ENCODE measurements at regions not wholly inside any gene's neighbourhood (a gene's known extent, or its start where the extent isn't known, plus 50 kb on each side); places are given as distances from the start of the nearest gene placed in this dataset.

DNA sequence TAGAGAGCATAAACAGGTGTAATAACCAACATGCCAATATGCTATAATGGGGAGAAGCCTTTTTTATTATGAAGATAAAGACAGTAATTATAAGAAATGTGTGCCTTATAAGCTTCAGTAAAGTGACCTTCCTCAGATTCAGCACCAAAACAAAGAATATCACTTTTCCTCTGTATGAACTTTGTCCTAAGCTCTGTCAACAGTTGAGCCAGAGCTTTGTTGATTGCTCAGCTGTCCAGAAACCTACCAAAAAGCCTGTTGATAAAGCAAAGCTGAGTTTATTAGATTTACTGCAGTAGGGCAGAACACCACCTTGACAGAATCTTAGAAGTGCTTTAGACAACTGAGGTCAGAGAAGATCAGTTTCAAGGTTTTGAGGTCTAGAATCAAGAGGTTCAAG lies 635.3 kb downstream of the EDEM1 start:
- CTCF ChIA-PET: interaction anchor here (1.0 to 1.7 kb wide), 5 partner anchors 9 to 19 kb away, joined by 3 to 7 read pairs (median 4); no protein-coding TSS in a partner anchor
- TF ChIP-seq, protein P1, sequence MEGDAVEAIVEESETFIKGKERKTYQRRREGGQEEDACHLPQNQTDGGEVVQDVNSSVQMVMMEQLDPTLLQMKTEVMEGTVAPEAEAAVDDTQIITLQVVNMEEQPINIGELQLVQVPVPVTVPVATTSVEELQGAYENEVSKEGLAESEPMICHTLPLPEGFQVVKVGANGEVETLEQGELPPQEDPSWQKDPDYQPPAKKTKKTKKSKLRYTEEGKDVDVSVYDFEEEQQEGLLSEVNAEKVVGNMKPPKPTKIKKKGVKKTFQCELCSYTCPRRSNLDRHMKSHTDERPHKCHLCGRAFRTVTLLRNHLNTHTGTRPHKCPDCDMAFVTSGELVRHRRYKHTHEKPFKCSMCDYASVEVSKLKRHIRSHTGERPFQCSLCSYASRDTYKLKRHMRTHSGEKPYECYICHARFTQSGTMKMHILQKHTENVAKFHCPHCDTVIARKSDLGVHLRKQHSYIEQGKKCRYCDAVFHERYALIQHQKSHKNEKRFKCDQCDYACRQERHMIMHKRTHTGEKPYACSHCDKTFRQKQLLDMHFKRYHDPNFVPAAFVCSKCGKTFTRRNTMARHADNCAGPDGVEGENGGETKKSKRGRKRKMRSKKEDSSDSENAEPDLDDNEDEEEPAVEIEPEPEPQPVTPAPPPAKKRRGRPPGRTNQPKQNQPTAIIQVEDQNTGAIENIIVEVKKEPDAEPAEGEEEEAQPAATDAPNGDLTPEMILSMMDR (IDR thresholded peaks at IDR 0.05; ENCODE audit: control extremely low read depth, extremely low read depth, low read depth, missing control alignments): no peak

DNA sequence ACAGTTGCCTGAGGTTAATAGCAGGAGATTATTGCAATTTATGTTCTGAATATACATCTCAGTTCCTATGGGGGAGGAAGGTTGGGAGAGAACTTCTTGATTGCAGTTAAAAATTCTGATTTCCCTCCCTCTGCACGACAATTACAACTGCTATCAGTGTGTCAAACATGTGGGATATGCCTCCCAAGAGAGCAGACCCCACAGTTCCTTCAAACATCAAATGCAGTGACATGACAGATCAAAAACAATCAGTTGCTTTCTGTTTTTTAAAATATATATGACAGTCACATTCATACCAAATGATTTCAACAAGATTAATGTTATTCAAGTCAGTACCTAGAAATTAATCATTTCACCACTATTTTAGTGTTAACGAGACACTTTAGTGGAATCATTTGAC lies 639.0 kb downstream of the EDEM1 start:
- TF ChIP-seq, protein P1 (IDR thresholded peaks at IDR 0.05; ENCODE audit: control extremely low read depth, extremely low read depth, low read depth, missing control alignments): no peak
- ChIA-PET POLR2A (no interaction called here), CTCF (interaction anchor here (1.0 to 1.7 kb wide), 3 partner anchors 11 to 21 kb away, joined by 3 to 4 read pairs (median 3); no protein-coding TSS in a partner anchor)
- no peak for DNase-seq (ENCODE audit: extremely low spot score)

More for the DNA sequence above, 635.3 kb downstream of the EDEM1 start:
- DNase-seq (ENCODE audit: extremely low spot score): no peak
- POLR2A ChIA-PET: no interaction called here

DNA sequence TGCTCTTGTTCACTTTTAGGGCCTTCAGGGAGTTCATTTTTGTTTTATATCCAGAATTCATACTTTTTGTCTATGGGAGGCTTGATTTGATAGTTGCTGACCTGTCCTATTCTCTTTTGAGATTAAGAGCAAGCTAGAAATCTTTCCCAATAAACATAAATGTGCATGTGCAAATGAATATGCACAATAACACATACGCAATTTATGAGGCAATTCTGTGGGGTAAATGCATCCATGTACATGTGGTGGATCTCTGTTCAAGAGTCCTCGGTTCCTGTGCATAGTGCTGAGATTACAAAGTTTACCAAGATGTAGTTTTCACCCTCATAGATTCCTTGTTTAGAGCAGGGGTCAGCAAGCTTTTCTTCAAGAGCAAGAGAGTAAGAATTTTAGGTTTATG lies 640.7 kb downstream of the EDEM1 start:
- DNase-seq (ENCODE audit: extremely low spot score): no peak
- CTCF ChIA-PET: interaction anchor here (1.7 to 1.8 kb wide), 2 partner anchors 9 to 12 kb away, joined by 4 read pairs; no protein-coding TSS in a partner anchor
- POLR2A ChIA-PET: no interaction called here
- TF ChIP-seq, protein P1 (IDR thresholded peaks at IDR 0.05; ENCODE audit: control extremely low read depth, extremely low read depth, low read depth, missing control alignments): no peak

DNA sequence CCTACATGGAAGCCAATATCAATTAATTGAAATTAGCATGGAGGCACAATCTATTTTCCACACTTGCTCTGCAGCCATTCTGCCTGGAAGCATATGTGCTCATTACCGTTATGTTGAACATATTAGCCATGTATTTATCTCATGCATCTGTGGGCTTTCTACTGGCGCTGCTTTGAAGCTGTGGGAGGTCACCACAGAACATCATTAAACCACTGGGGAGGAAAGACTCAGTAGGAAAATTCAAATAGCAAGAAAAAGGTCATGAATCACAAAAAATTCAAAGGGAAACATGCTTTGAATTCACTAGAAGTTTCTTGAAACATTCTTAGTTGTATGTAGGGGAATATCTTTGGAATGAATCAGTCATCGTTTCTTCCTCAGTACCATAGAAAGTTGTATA lies 652.5 kb downstream of the EDEM1 start:
- ChIA-PET POLR2A (no interaction called here), CTCF (interaction anchor here (1.4 to 2.1 kb wide), 2 partner anchors 9 to 10 kb away, joined by 3 to 4 read pairs; no protein-coding TSS in a partner anchor)
- TF ChIP-seq, protein P1 (IDR thresholded peaks at IDR 0.05; ENCODE audit: control extremely low read depth, extremely low read depth, low read depth, missing control alignments): no peak
- DNase-seq (ENCODE audit: extremely low spot score): no peak

DNA sequence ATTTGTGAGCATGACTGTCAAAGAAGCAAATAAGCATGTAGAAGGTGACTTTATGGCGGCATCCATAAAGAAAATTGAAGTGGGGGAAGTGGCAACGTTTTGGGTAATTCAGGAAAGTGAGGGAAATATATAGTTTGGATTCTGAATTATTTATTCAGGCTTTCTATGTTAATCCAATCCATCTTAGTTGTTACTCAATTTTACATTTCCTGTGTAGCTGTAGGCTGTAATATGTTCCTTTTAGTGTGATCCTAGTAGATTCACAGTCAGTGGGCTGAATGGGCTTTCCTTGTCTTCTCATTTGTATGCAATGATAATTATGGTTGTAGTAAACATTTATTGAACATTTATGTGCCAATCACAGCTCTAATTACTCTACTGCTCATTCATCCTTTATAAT lies 654.1 kb downstream of the EDEM1 start:
- DNase-seq (ENCODE audit: extremely low spot score): no peak
- TF ChIP-seq, protein P1 (IDR thresholded peaks at IDR 0.05; ENCODE audit: control extremely low read depth, extremely low read depth, low read depth, missing control alignments): no peak
- ChIA-PET CTCF (interaction anchor here (0.9 to 1.7 kb wide), 2 partner anchors 16 to 19 kb away, joined by 3 to 4 read pairs; no protein-coding TSS in a partner anchor), POLR2A (no interaction called here)

DNA sequence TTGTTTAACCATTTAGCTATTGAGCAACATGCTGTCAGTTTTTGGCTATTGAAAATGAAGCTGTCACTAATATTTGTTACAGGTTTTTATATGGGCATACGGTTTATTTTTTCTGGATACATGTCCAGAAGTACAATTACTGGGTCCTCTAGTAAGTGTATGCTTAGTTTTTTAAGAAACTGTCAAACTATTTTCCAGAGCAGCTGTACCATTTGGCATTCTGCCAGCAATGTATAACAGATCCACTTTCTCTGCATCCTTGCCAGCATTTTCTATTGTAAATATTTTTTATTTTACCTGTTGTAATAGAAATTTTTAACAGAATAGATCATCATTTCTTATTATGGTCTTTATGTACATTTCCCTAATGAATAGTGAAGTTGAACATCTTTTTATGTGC lies 658.8 kb downstream of the EDEM1 start:
- ChIA-PET POLR2A (no interaction called here), CTCF (interaction anchor here (1.1 kb wide), 1 partner anchor 12 kb away, joined by 3 read pairs; no protein-coding TSS in a partner anchor)
- TF ChIP-seq, protein P1 (IDR thresholded peaks at IDR 0.05; ENCODE audit: control extremely low read depth, extremely low read depth, low read depth, missing control alignments): no peak
- no peak for DNase-seq (ENCODE audit: extremely low spot score)
